Stomach (tissue), 4 donors: ENCODE measurements at regions not wholly inside any gene's neighbourhood (a gene's known extent, or its start where the extent isn't known, plus 50 kb on each side); places are given as distances from the start of the nearest gene placed in this dataset.

Source experiments
- CTCF ChIP-seq, 7 experiments: fragments of 450-650 bp in 4 of 7; fragments of 200-600 bp in 3 of 7; sonication (generic) in 3 of 7; IDR thresholded peaks; one replicate each; pipeline ENCODE4 v1.5.1; 2016 to 2019; ENCODE audit warnings: antibody characterized with exemption in 7 of 7, control low read depth in 2 of 7, mild to moderate bottlenecking in 1 of 7
- POLR2A ChIP-seq, 4 donors: fragments of 450-650 bp; IDR thresholded peaks; one replicate each; pipeline ENCODE4 v1.6.1; 2016; ENCODE audit warnings: antibody characterized with exemption in 4 of 4, control low read depth in 2 of 4, mild to moderate bottlenecking in 1 of 4, moderate library complexity in 1 of 4
- POLR2AphosphoS5 ChIP-seq, 3 donors: sonication (generic); formaldehyde crosslinking; IDR thresholded peaks; one replicate each; pipeline ENCODE4 v1.6.1; 2016; ENCODE audit warnings: antibody characterized with exemption in 3 of 3

GRCh38 chr2:123870881-123871276 is 154.2 kb upstream of the CNTNAP5 start:
- TF ChIP-seq CTCF (IDR thresholded peaks at IDR 0.05) (no peak), POLR2AphosphoS5 (IDR thresholded peaks at IDR 0.05) (no peak), POLR2A (IDR thresholded peaks at IDR 0.05) (no peak)
